Tibial nerve (tissue), 3 donors: ENCODE measurements at regions not wholly inside any gene's neighbourhood (a gene's known extent, or its start where the extent isn't known, plus 50 kb on each side); places are given as distances from the start of the nearest gene placed in this dataset.

Experiments
- CTCF ChIP-seq, 5 experiments: fragments of 200-600 bp in 3 of 5; fragments of 450-650 bp in 2 of 5; sonication (generic) in 3 of 5; IDR thresholded peaks; one replicate each; pipeline ENCODE4 v1.5.1; 2016 to 2019; ENCODE audit warnings: antibody characterized with exemption in 5 of 5, mild to moderate bottlenecking in 3 of 5, moderate library complexity in 2 of 5
- POLR2A ChIP-seq, 2 donors: fragments of 450-650 bp; IDR thresholded peaks; one replicate each; pipeline ENCODE4 v1.6.1; 2017; ENCODE audit warnings: antibody characterized with exemption in 2 of 2, mild to moderate bottlenecking in 2 of 2, moderate library complexity in 2 of 2

GRCh38 chr15:94734460-94734859, 503.1 kb downstream of the MCTP2 start:
- TF ChIP-seq CTCF (IDR thresholded peaks at IDR 0.05) (no peak), POLR2A (IDR thresholded peaks at IDR 0.05) (no peak)
